Activated CD8-positive, alpha-beta memory T cell treated with anti-CD3 and anti-CD28 coated beads for 48 hours (primary cell): ENCODE measurements at regions not wholly inside any gene's neighbourhood (a gene's known extent, or its start where the extent isn't known, plus 50 kb on each side); places are given as distances from the start of the nearest gene placed in this dataset.
"Not testable (repeated sequence)": the region's sequence is repeated elsewhere in the genome, so short reads cannot be mapped to it uniquely, and the experiment has no call there.

Experiments
- DNase-seq, 3 experiments: peaks; one replicate each; pipeline ENCODE4 v3.0.0-alpha.2; 2020; ENCODE audit warnings: low read depth in 2 of 3, low spot score in 2 of 3

GRCh38 chr1:221246628-221247415, 367.6 kb downstream of the HLX start:
- DNase-seq = no peak

GRCh38 chr1:221251580-221251979, 372.3 kb downstream of the HLX start:
- DNase-seq = no peak

- DNase-seq = no peak
These were observed 375.6 kb downstream of the HLX start for GRCh38 chr1:221254813-221255212.

- no peak for DNase-seq
These were observed 377.5 kb downstream of the HLX start for GRCh38 chr1:221256773-221257172.

GRCh38 chr1:221257548-221257947, 378.3 kb downstream of the HLX start:
- DNase-seq = not testable (repeated sequence)

- DNase-seq = not testable (repeated sequence)
These were observed 383.4 kb downstream of the HLX start for GRCh38 chr1:221262677-221263076.

GRCh38 chr1:221263831-221264767, 384.9 kb downstream of the HLX start:
- no peak for DNase-seq

GRCh38 chr1:221264848-221265247, 385.6 kb downstream of the HLX start:
- no peak for DNase-seq

GRCh38 chr1:221268295-221268694, 389.1 kb downstream of the HLX start:
- DNase-seq = no peak

- no peak for DNase-seq
These were observed 392.5 kb downstream of the HLX start for GRCh38 chr1:221271701-221272100.

GRCh38 chr1:221272940-221273339, 393.7 kb downstream of the HLX start:
- DNase-seq = no peak

GRCh38 chr1:221274373-221274772, 395.1 kb downstream of the HLX start:
- DNase-seq = no peak

- no peak for DNase-seq
These were observed 397.7 kb downstream of the HLX start for GRCh38 chr1:221276896-221277409.

GRCh38 chr1:221279146-221279545, 399.9 kb downstream of the HLX start:
- no peak for DNase-seq

- DNase-seq = no peak
These were observed 404.3 kb downstream of the HLX start for GRCh38 chr1:221283532-221283931.

- no peak for DNase-seq
These were observed 404.8 kb downstream of the HLX start for GRCh38 chr1:221284028-221284427.

GRCh38 chr1:221284991-221285390, 405.7 kb downstream of the HLX start:
- DNase-seq = not testable (repeated sequence)

GRCh38 chr1:221285458-221286210, 406.4 kb downstream of the HLX start:
- DNase-seq = not testable (repeated sequence)

GRCh38 chr1:221286399-221286798, 407.2 kb downstream of the HLX start:
- DNase-seq = no peak

- no peak for DNase-seq
These were observed 409.9 kb downstream of the HLX start for GRCh38 chr1:221289103-221289502.

GRCh38 chr1:221290669-221291068, 411.4 kb downstream of the HLX start:
- DNase-seq = no peak
